ENCODE measurements at regions not wholly inside any gene's neighbourhood (a gene's known extent, or its start where the extent isn't known, plus 50 kb on each side); places are given as distances from the start of the nearest gene placed in this dataset.

- TF ChIP-seq, protein P1, sequence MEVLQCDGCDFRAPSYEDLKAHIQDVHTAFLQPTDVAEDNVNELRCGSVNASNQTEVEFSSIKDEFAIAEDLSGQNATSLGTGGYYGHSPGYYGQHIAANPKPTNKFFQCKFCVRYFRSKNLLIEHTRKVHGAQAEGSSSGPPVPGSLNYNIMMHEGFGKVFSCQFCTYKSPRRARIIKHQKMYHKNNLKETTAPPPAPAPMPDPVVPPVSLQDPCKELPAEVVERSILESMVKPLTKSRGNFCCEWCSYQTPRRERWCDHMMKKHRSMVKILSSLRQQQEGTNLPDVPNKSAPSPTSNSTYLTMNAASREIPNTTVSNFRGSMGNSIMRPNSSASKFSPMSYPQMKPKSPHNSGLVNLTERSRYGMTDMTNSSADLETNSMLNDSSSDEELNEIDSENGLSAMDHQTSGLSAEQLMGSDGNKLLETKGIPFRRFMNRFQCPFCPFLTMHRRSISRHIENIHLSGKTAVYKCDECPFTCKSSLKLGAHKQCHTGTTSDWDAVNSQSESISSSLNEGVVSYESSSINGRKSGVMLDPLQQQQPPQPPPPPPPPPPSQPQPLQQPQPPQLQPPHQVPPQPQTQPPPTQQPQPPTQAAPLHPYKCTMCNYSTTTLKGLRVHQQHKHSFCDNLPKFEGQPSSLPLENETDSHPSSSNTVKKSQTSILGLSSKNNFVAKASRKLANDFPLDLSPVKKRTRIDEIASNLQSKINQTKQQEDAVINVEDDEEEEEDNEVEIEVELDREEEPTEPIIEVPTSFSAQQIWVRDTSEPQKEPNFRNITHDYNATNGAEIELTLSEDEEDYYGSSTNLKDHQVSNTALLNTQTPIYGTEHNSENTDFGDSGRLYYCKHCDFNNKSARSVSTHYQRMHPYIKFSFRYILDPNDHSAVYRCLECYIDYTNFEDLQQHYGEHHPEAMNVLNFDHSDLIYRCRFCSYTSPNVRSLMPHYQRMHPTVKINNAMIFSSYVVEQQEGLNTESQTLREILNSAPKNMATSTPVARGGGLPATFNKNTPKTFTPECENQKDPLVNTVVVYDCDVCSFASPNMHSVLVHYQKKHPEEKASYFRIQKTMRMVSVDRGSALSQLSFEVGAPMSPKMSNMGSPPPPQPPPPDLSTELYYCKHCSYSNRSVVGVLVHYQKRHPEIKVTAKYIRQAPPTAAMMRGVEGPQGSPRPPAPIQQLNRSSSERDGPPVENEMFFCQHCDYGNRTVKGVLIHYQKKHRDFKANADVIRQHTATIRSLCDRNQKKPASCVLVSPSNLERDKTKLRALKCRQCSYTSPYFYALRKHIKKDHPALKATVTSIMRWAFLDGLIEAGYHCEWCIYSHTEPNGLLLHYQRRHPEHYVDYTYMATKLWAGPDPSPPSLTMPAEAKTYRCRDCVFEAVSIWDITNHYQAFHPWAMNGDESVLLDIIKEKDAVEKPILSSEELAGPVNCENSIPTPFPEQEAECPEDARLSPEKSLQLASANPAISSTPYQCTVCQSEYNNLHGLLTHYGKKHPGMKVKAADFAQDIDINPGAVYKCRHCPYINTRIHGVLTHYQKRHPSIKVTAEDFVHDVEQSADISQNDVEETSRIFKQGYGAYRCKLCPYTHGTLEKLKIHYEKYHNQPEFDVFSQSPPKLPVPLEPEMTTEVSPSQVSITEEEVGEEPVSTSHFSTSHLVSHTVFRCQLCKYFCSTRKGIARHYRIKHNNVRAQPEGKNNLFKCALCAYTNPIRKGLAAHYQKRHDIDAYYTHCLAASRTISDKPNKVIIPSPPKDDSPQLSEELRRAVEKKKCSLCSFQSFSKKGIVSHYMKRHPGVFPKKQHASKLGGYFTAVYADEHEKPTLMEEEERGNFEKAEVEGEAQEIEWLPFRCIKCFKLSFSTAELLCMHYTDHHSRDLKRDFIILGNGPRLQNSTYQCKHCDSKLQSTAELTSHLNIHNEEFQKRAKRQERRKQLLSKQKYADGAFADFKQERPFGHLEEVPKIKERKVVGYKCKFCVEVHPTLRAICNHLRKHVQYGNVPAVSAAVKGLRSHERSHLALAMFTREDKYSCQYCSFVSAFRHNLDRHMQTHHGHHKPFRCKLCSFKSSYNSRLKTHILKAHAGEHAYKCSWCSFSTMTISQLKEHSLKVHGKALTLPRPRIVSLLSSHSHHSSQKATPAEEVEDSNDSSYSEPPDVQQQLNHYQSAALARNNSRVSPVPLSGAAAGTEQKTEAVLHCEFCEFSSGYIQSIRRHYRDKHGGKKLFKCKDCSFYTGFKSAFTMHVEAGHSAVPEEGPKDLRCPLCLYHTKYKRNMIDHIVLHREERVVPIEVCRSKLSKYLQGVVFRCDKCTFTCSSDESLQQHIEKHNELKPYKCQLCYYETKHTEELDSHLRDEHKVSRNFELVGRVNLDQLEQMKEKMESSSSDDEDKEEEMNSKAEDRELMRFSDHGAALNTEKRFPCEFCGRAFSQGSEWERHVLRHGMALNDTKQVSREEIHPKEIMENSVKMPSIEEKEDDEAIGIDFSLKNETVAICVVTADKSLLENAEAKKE (CRISPR knock-in tag; IDR thresholded peaks at IDR 0.05): no peak
- TF ChIP-seq STAT1 (IDR thresholded peaks at IDR 0.05; ENCODE audit: unreplicated experiment): no peak
Observed at GRCh38 chr13:105047676-105048295, 1487.7 kb downstream of the EFNB2 start (continued).

- peaks cover 18% of the 10 kb centered on the region for H3K4me1 Mint-ChIP-seq
- Histone ChIP-seq H3K4me1 (ENCODE audit: insufficient read depth) (peaks cover 24% of the 10 kb centered on the region), H4K20me1 (replicated peaks; ENCODE audit: insufficient read depth) (no peaks in the 10 kb centered on the region), H3K4me2 (no peak overlapping the region), H3K4me3 (no peak overlapping the region), H3K9me2 (ENCODE audit: insufficient read depth) (peaks cover 7% of the 10 kb centered on the region; the same call in 1 of the 2 replicates), H3F3A (replicated peaks; ENCODE audit: low read depth) (no peaks in the 10 kb centered on the region), H3K27me3 (ENCODE audit: insufficient read depth) (no peaks in the 10 kb centered on the region), H3K27ac (ENCODE audit: low read depth) (no peak overlapping the region), H3K79me2 (replicated peaks; ENCODE audit: insufficient read depth) (no peaks in the 10 kb centered on the region), H2AFZ (no peak overlapping the region), H3K36me3 (ENCODE audit: insufficient read depth) (no peaks in the 10 kb centered on the region)
- no peak overlapping the region for H3K27ac Mint-ChIP-seq
- H3K9me3 Mint-ChIP-seq: peaks cover 14% of the 10 kb centered on the region
- ATAC-seq (no peak), DNase-seq (ENCODE audit: low spot score) (no peak)
- no peak overlapping the region for H3K4me3 Mint-ChIP-seq
- H3K36me3 Mint-ChIP-seq (ENCODE audit: low read depth): peaks cover 5% of the 10 kb centered on the region; the same call in 1 of the 3 replicates
- peaks cover 2% of the 10 kb centered on the region for H3K27me3 Mint-ChIP-seq (ENCODE audit: insufficient read depth, low read depth, poor library complexity)
- TF ChIP-seq ZNF331 (CRISPR knock-in tag; IDR thresholded peaks at IDR 0.05; ENCODE audit: low read depth) (no peak), EZH2 (IDR thresholded peaks at IDR 0.05; ENCODE audit: low read depth, unreplicated experiment) (no peak), CREB1 (CRISPR knock-in tag; IDR thresholded peaks at IDR 0.05; ENCODE audit: low read depth) (no peak), NANOG (IDR thresholded peaks at IDR 0.05; ENCODE audit: borderline replicate concordance) (no peak)
- TF ChIP-seq, protein P1 (CRISPR knock-in tag; IDR thresholded peaks at IDR 0.05): no peak
- TF ChIP-seq, protein P2, sequence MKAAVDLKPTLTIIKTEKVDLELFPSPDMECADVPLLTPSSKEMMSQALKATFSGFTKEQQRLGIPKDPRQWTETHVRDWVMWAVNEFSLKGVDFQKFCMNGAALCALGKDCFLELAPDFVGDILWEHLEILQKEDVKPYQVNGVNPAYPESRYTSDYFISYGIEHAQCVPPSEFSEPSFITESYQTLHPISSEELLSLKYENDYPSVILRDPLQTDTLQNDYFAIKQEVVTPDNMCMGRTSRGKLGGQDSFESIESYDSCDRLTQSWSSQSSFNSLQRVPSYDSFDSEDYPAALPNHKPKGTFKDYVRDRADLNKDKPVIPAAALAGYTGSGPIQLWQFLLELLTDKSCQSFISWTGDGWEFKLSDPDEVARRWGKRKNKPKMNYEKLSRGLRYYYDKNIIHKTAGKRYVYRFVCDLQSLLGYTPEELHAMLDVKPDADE (IDR thresholded peaks at IDR 0.05): no peak
Observed at GRCh38 chr13:105037110-105037509, 1498.4 kb downstream of the EFNB2 start.

Data from GM23338 (cell line).